GM04503 (cell line): ENCODE measurements at regions not wholly inside any gene's neighbourhood (a gene's known extent, or its start where the extent isn't known, plus 50 kb on each side); places are given as distances from the start of the nearest gene placed in this dataset.

Experiments used
- DNase-seq: peaks from one replicate; pipeline ENCODE4 v3.0.0-alpha.2; 2012; ENCODE audit warnings: low read depth

- DNase-seq = no peak
Measured at GRCh38 chr10:91036807-91037411, 116.0 kb upstream of the ANKRD1 start.

- no peak for DNase-seq
Measured at GRCh38 chr10:91038971-91039370, 118.1 kb upstream of the ANKRD1 start.

GRCh38 chr10:91040343-91040742, 119.5 kb upstream of the ANKRD1 start:
- no peak for DNase-seq

- DNase-seq = no peak
Measured at GRCh38 chr10:91042069-91042468, 121.2 kb upstream of the ANKRD1 start.

- no peak for DNase-seq
Measured at GRCh38 chr10:91043173-91043910, 122.5 kb upstream of the ANKRD1 start.

- no peak for DNase-seq
Measured at GRCh38 chr10:91046869-91047268, 126.0 kb upstream of the ANKRD1 start.

- no peak for DNase-seq
Measured at GRCh38 chr10:91048380-91048779, 127.5 kb upstream of the ANKRD1 start.

- no peak for DNase-seq
Measured at GRCh38 chr10:91049296-91049987, 128.6 kb upstream of the ANKRD1 start.

GRCh38 chr10:91049988-91050360, 129.1 kb upstream of the ANKRD1 start:
- DNase-seq = no peak

GRCh38 chr10:91050371-91051034, 129.6 kb upstream of the ANKRD1 start:
- DNase-seq = no peak

GRCh38 chr10:91051829-91052228, 130.9 kb upstream of the ANKRD1 start:
- no peak for DNase-seq

- DNase-seq = no peak
Measured at GRCh38 chr10:91054325-91054724, 133.4 kb upstream of the ANKRD1 start.

- no peak for DNase-seq
Measured at GRCh38 chr10:91061187-91061586, 140.3 kb upstream of the ANKRD1 start.

- DNase-seq = no peak
Measured at GRCh38 chr10:91061608-91062007, 140.7 kb upstream of the ANKRD1 start.

- DNase-seq = no peak
Measured at GRCh38 chr10:91062091-91062490, 141.2 kb upstream of the ANKRD1 start.

GRCh38 chr10:91071786-91072185, 148.7 kb upstream of the PCGF5 start:
- no peak for DNase-seq

- no peak for DNase-seq
Measured at GRCh38 chr10:91073286-91073979, 147.0 kb upstream of the PCGF5 start.

GRCh38 chr10:91076991-91077548, 143.4 kb upstream of the PCGF5 start:
- DNase-seq = no peak

GRCh38 chr10:91077549-91078071, 142.9 kb upstream of the PCGF5 start:
- DNase-seq = no peak

GRCh38 chr10:91080776-91081175, 139.7 kb upstream of the PCGF5 start:
- DNase-seq = no peak

- DNase-seq = no peak
Measured at GRCh38 chr10:91082447-91082846, 138.0 kb upstream of the PCGF5 start.
